DOHH2 (cell line): ENCODE measurements at regions not wholly inside any gene's neighbourhood (a gene's known extent, or its start where the extent isn't known, plus 50 kb on each side); places are given as distances from the start of the nearest gene placed in this dataset.

Experiments
- EZH2phosphoT487 ChIP-seq: fragments of 200-600 bp; sonication (generic); IDR thresholded peaks from 2 replicates; pipeline ENCODE4 v1.6.1; 2017; ENCODE audit warnings: borderline replicate concordance, mild to moderate bottlenecking, antibody characterized with exemption, low read length, moderate library complexity, mixed read lengths
- TF ChIP-seq, protein P1 (sequence below): fragments of 200-600 bp; sonication (generic); IDR thresholded peaks from one replicate; pipeline ENCODE4 v1.5.1; 2014; ENCODE audit warnings: antibody characterized with exemption, mild to moderate bottlenecking, low read depth, low read length; ENCODE audit not compliant: poor library complexity, severe bottlenecking

DNA sequence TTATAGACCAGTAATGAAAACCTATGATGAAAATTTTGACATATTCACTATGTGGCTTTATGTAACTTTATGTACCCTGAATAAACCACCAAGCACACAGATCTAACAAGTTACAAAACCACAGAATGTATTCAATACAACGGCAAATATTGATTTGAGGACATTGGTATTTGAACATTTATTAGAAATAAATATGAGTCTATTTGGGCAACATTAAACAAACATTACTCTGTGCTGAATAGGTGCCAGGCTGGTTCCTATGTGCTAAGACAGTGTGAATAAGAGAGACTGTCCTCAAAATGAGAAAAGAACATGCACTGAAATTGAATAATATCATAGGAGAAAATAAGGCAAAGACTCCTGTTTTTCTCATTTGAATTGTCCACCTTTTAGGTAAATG, 1341.2 kb downstream of the PLA2G4A start:
- TF ChIP-seq, protein P1, sequence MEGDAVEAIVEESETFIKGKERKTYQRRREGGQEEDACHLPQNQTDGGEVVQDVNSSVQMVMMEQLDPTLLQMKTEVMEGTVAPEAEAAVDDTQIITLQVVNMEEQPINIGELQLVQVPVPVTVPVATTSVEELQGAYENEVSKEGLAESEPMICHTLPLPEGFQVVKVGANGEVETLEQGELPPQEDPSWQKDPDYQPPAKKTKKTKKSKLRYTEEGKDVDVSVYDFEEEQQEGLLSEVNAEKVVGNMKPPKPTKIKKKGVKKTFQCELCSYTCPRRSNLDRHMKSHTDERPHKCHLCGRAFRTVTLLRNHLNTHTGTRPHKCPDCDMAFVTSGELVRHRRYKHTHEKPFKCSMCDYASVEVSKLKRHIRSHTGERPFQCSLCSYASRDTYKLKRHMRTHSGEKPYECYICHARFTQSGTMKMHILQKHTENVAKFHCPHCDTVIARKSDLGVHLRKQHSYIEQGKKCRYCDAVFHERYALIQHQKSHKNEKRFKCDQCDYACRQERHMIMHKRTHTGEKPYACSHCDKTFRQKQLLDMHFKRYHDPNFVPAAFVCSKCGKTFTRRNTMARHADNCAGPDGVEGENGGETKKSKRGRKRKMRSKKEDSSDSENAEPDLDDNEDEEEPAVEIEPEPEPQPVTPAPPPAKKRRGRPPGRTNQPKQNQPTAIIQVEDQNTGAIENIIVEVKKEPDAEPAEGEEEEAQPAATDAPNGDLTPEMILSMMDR, result no peak
- no peak for TF ChIP-seq EZH2phosphoT487
